NCI-H2227 treated with DMSO at 0.1 percent for 48 hours (cell line): ENCODE measurements at regions not wholly inside any gene's neighbourhood (a gene's known extent, or its start where the extent isn't known, plus 50 kb on each side); places are given as distances from the start of the nearest gene placed in this dataset.
"Not testable (repeated sequence)": the region's sequence is repeated elsewhere in the genome, so short reads cannot be mapped to it uniquely, and the experiment has no call there.

Experiments used
- DNase-seq: peaks from one replicate; lab custom pipeline; 2025; lab: John Stamatoyannopoulos, UW

- no peak for DNase-seq
Measured at GRCh38 chr3:176328666-176329065, 868.6 kb downstream of the TBL1XR1 start.

GRCh38 chr3:176328198-176328597 is 869.1 kb downstream of the TBL1XR1 start:
- no peak for DNase-seq

GRCh38 chr3:176326894-176327490 is 870.3 kb downstream of the TBL1XR1 start:
- DNase-seq = not testable (repeated sequence)

- not testable (repeated sequence) for DNase-seq
Measured at GRCh38 chr3:176321532-176321931, 875.8 kb downstream of the TBL1XR1 start.

- DNase-seq = no peak
Measured at GRCh38 chr3:176321099-176321498, 876.2 kb downstream of the TBL1XR1 start.

GRCh38 chr3:176313426-176313825 is 883.9 kb downstream of the TBL1XR1 start:
- no peak for DNase-seq

- no peak for DNase-seq
Measured at GRCh38 chr3:176310641-176311040, 886.6 kb downstream of the TBL1XR1 start.

GRCh38 chr3:176302271-176302670 is 895.0 kb downstream of the TBL1XR1 start:
- no peak for DNase-seq

GRCh38 chr3:176296066-176296597 is 901.1 kb downstream of the TBL1XR1 start:
- no peak for DNase-seq

GRCh38 chr3:176293276-176293675 is 904.0 kb downstream of the TBL1XR1 start:
- no peak for DNase-seq

GRCh38 chr3:176286476-176287085 is 910.7 kb downstream of the TBL1XR1 start:
- no peak for DNase-seq

- DNase-seq = no peak
Measured at GRCh38 chr3:176275538-176275937, 921.7 kb downstream of the TBL1XR1 start.

- DNase-seq = no peak
Measured at GRCh38 chr3:176275113-176275512, 922.2 kb downstream of the TBL1XR1 start.

GRCh38 chr3:176274161-176274560 is 923.1 kb downstream of the TBL1XR1 start:
- DNase-seq = no peak

- no peak for DNase-seq
Measured at GRCh38 chr3:176262071-176262470, 935.2 kb downstream of the TBL1XR1 start.

GRCh38 chr3:176247191-176247590 is 950.1 kb downstream of the TBL1XR1 start:
- no peak for DNase-seq

GRCh38 chr3:176219970-176220369 is 977.3 kb downstream of the TBL1XR1 start:
- no peak for DNase-seq

GRCh38 chr3:176214758-176215157 is 982.5 kb downstream of the TBL1XR1 start:
- no peak for DNase-seq

GRCh38 chr3:176213314-176213713 is 984.0 kb downstream of the TBL1XR1 start:
- DNase-seq = not testable (repeated sequence)

GRCh38 chr3:176208915-176209314 is 988.4 kb downstream of the TBL1XR1 start:
- no peak for DNase-seq

GRCh38 chr3:176208283-176208682 is 989.0 kb downstream of the TBL1XR1 start:
- DNase-seq = no peak

- DNase-seq = no peak
Measured at GRCh38 chr3:176206809-176207208, 990.5 kb downstream of the TBL1XR1 start.

- DNase-seq = no peak
Measured at GRCh38 chr3:176202652-176203051, 994.6 kb downstream of the TBL1XR1 start.
